ENCODE measurements at regions not wholly inside any gene's neighbourhood (a gene's known extent, or its start where the extent isn't known, plus 50 kb on each side); places are given as distances from the start of the nearest gene placed in this dataset.

- Histone ChIP-seq H3K36me3 (no peaks in the 10 kb centered on the region), H3K27ac (no peak overlapping the region), H3K4me3 (no peak overlapping the region), H3K27me3 (no peaks in the 10 kb centered on the region), H3K4me1 (peaks cover 7 to 40% (median 31%) of the 10 kb centered on the region in 4 donors), H3K9me3 (no peaks in the 10 kb centered on the region)
- DNase-seq: no peak
- in situ Hi-C loops (cut with MboI; ENCODE audit: low pct_ligation_motif_present in 1 of 4, low pct_unique_long_range_greater_than_20kb in 1 of 4, low sequenced_read_pairs in 3 of 4) (no loop called here), intact Hi-C loops (cut with DNase I; ENCODE audit: low total_unique reads) (no loop called here)
- WGBS, 2 donors (ENCODE audit: low coverage in 1 of 2): 83% methylated on average over 10 of the region's 10 CpGs; no CpG with 5 or more reads in 1 of the 2 donors
- TF ChIP-seq POLR2AphosphoS5 (IDR thresholded peaks at IDR 0.05) (no peak), EP300 (IDR thresholded peaks at IDR 0.05; ENCODE audit: low read depth) (no peak), CTCF (IDR thresholded peaks at IDR 0.05) (no peak)
Observed at GRCh38 chr14:100666851-100667250, 59.8 kb upstream of the DLK1 start.

GRCh38 chr14:100667656-100668055 lies 59.0 kb upstream of the DLK1 start:
- Histone ChIP-seq H3K27ac (no peak overlapping the region), H3K36me3 (no peaks in the 10 kb centered on the region), H3K4me1 (peaks cover 7 to 40% (median 31%) of the 10 kb centered on the region in 4 donors), H3K27me3 (no peaks in the 10 kb centered on the region), H3K4me3 (no peak overlapping the region), H3K9me3 (no peaks in the 10 kb centered on the region)
- TF ChIP-seq POLR2A (IDR thresholded peaks at IDR 0.05) (no peak), POLR2AphosphoS5 (IDR thresholded peaks at IDR 0.05) (no peak), CTCF (IDR thresholded peaks at IDR 0.05) (no peak), EP300 (IDR thresholded peaks at IDR 0.05; ENCODE audit: low read depth) (no peak)
- no peak for DNase-seq
- 86 to 100% methylated on average over 1 to 19 of the region's 19 CpGs for WGBS, 2 donors (ENCODE audit: low coverage in 1 of 2)
- intact Hi-C loops (cut with DNase I; ENCODE audit: low total_unique reads): no loop called here
- in situ Hi-C loops (cut with MboI; ENCODE audit: low pct_ligation_motif_present in 1 of 4, low pct_unique_long_range_greater_than_20kb in 1 of 4, low sequenced_read_pairs in 3 of 4): no loop called here

- Histone ChIP-seq H3K4me1 (peaks cover 7 to 41% (median 30%) of the 10 kb centered on the region in 4 donors), H3K4me3 (no peak overlapping the region)
- DNase-seq: no peak
Observed at GRCh38 chr14:100668352-100668751, 58.3 kb upstream of the DLK1 start.

GRCh38 chr14:100669011-100669412 lies 57.7 kb upstream of the DLK1 start:
- TF ChIP-seq CTCF (IDR thresholded peaks at IDR 0.05): no peak
- no peak for TF ChIP-seq EP300 (IDR thresholded peaks at IDR 0.05; ENCODE audit: low read depth)
- TF ChIP-seq POLR2A (IDR thresholded peaks at IDR 0.05): no peak
- Histone ChIP-seq H3K27ac (no peak overlapping the region), H3K4me3 (no peak overlapping the region), H3K9me3 (no peaks in the 10 kb centered on the region), H3K36me3 (no peaks in the 10 kb centered on the region), H3K4me1 (peaks cover 7 to 42% (median 30%) of the 10 kb centered on the region in 4 donors), H3K27me3 (no peaks in the 10 kb centered on the region)
- in situ Hi-C loops (cut with MboI; ENCODE audit: low pct_ligation_motif_present in 1 of 4, low pct_unique_long_range_greater_than_20kb in 1 of 4, low sequenced_read_pairs in 3 of 4): no loop called here
- WGBS, 2 donors (ENCODE audit: low coverage in 1 of 2): 79% methylated on average over 8 of the region's 9 CpGs; no CpG with 5 or more reads in 1 of the 2 donors
- intact Hi-C loops (cut with DNase I; ENCODE audit: low total_unique reads): no loop called here
- no peak for DNase-seq

More at GRCh38 chr14:100668352-100668751, 58.3 kb upstream of the DLK1 start:
- in situ Hi-C loops (cut with MboI; ENCODE audit: low pct_ligation_motif_present in 1 of 4, low pct_unique_long_range_greater_than_20kb in 1 of 4, low sequenced_read_pairs in 3 of 4): no loop called here
- intact Hi-C loops (cut with DNase I; ENCODE audit: low total_unique reads): no loop called here
- no peaks in the 10 kb centered on the region for H3K27me3 ChIP-seq
- no peaks in the 10 kb centered on the region for H3K9me3 ChIP-seq
- H3K36me3 ChIP-seq: no peaks in the 10 kb centered on the region
- WGBS, 2 donors (ENCODE audit: low coverage in 1 of 2): 79% methylated on average over 6 of the region's 6 CpGs; no CpG with 5 or more reads in 1 of the 2 donors
- TF ChIP-seq EP300 (IDR thresholded peaks at IDR 0.05; ENCODE audit: low read depth): no peak
- no peak overlapping the region for H3K27ac ChIP-seq

- in situ Hi-C loops (cut with MboI; ENCODE audit: low pct_ligation_motif_present in 1 of 4, low pct_unique_long_range_greater_than_20kb in 1 of 4, low sequenced_read_pairs in 3 of 4) (no loop called here), intact Hi-C loops (cut with DNase I; ENCODE audit: low total_unique reads) (no loop called here)
- Histone ChIP-seq H3K4me3 (no peak overlapping the region), H3K27me3 (no peaks in the 10 kb centered on the region), H3K27ac (no peak overlapping the region), H3K36me3 (no peaks in the 10 kb centered on the region), H3K9me3 (no peaks in the 10 kb centered on the region), H3K4me1 (peaks cover 7 to 40% (median 28%) of the 10 kb centered on the region in 4 donors)
- TF ChIP-seq POLR2AphosphoS5 (IDR thresholded peaks at IDR 0.05): no peak
- no peak for TF ChIP-seq POLR2A (IDR thresholded peaks at IDR 0.05)
- TF ChIP-seq CTCF (IDR thresholded peaks at IDR 0.05): no peak
- TF ChIP-seq EP300 (IDR thresholded peaks at IDR 0.05; ENCODE audit: low read depth): no peak
- no peak for DNase-seq
- 60 to 65% methylated on average over 2 to 13 of the region's 13 CpGs for WGBS, 2 donors (ENCODE audit: low coverage in 1 of 2)
Observed at GRCh38 chr14:100669468-100669867, 57.2 kb upstream of the DLK1 start.

All from transverse colon (tissue), 4 donors.